ENCODE measurements at regions not wholly inside any gene's neighbourhood (a gene's known extent, or its start where the extent isn't known, plus 50 kb on each side); places are given as distances from the start of the nearest gene placed in this dataset.
A peak's percentile ranks its signal among the peaks of the same experiment; 100 is the strongest.

DNA sequence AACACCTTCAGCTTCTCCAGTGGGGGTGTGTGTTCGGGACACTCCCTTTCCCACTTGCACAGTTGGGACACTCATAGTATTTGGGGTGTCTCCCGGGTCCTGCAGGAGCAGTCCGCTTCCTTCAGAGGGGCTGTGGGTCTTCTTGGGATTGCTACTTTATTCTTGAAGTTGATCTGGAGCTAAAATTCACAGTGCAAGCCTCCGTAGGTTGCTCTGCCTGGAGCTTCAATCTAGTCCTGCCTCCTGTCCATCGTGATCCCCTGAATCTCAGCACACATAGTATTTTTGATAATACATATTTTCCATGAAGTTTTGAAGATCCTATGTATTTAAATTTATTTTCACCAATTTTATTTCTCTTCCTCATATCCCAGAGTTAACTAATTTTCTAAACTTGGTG, 902.1 kb downstream of the LTN1 start:
- H3K4me3 ChIP-seq (ENCODE audit: low read depth, low read length) = peak overlapping the region; percentile 66
- TF ChIP-seq CTCF (IDR thresholded peaks at IDR 0.05; ENCODE audit: insufficient read depth, low read length) = no peak
- DNase-seq (ENCODE audit: low read depth) = no peak

DNA sequence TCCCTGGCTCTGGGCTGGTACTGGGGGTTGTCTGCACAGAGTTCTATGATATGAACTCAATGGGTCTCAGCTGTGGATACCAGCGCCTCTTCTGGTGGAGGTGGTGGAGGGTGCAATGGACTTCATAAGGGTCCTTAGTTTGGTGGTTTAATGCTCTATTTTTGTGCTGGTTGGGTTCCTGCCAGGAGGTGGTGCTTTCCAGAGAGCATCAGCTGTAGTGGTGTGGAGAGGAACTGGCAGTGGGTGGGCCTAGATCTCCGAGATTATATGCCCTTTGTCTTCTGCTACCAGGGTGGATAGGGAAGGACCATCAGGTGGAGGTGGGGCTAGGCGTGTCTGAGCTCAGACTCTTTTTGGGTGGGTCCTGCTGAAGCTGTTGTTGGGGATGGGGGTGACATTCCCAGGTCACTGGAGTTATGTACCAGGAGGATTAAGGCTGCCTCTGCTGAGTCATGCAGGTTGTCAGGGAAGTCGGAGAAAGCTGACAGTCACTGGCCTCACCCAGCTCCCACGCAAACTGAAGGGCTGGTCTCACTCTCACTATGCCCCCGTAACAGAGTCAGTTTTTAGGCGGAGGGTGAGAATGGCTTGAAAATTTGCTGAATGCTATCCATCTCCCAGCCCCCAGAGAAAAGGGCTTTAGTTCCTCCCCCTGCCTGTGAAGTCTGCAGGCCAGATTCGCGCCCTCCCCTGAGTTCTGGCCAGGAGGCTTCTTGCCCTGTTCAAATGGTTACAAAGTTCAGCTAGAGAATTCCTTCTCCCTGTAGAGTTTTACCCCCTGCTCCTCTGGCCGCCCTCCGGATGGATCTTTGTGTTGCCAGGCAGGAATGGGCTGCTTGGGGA, 902.9 kb downstream of the LTN1 start:
- H3K4me3 ChIP-seq (ENCODE audit: low read depth, low read length) = peak overlapping the region; percentile 66
- no peak for TF ChIP-seq CTCF (IDR thresholded peaks at IDR 0.05; ENCODE audit: insufficient read depth, low read length)
- peak; percentile 74 for DNase-seq (ENCODE audit: low read depth)

DNA sequence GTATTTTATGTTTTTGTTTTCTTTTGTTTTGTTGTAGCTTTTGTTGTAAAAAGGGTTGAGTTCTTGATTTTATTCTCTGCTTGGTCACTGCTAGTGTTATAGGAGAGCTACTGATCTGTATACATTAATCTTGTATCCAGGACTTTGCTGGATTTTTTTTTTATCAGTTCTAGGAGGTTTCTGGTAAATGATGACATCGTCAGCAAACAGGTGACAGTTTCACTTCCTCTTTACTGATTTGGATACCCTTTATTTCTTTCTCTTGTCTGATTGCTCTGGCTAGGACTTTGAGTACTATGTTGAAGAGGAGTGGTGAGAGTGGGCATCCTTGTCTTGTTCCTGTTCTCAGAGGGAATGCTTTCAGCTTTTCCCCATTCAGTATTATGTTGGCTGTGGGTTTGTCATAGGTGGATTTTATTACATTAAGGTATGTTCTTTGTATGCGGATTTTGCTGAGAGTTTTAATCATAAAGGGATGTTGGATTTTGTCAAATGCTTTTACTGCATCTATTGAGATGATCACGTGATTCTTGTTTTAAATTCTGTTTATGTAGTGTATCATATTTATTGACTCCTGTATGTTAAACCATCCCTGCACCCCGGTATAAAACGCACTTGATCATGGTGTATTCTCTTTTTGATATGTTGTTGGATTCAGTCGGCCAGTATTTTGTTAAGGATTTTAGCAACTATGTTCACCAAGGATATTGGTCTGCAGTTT, 905.7 kb downstream of the LTN1 start:
- TF ChIP-seq CTCF (IDR thresholded peaks at IDR 0.05; ENCODE audit: insufficient read depth, low read length) = no peak
- DNase-seq (ENCODE audit: low read depth) = no peak
- no peak overlapping the region for H3K4me3 ChIP-seq (ENCODE audit: low read depth, low read length)

- no peak overlapping the region for H3K4me3 ChIP-seq (ENCODE audit: low read depth, low read length)
- no peak for TF ChIP-seq CTCF (IDR thresholded peaks at IDR 0.05; ENCODE audit: insufficient read depth, low read length)
- DNase-seq (ENCODE audit: low read depth) = no peak
Observed at GRCh38 chr21:28084951-28085350, 907.7 kb downstream of the LTN1 start.

DNA sequence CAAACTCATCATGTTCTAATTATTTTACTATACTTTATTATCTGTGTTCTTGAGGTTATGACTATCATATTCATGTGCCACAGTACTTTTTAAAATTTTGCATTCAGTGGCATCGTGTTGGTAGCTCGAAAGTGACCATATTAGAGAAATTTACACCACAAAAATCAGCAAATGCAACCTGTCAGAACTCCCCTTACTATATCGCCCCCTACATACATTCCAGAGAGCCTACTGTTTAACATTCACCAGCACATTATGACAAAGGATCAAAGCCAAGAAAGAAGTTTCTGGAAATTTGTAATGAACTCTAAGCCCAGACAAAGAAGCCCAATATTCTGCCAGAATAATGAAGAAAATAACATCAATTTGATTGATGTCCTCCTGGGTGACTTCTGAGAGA, 909.3 kb downstream of the LTN1 start:
- no peak for DNase-seq (ENCODE audit: low read depth)
- H3K4me3 ChIP-seq (ENCODE audit: low read depth, low read length) = no peak overlapping the region
- no peak for TF ChIP-seq CTCF (IDR thresholded peaks at IDR 0.05; ENCODE audit: insufficient read depth, low read length)

DNA sequence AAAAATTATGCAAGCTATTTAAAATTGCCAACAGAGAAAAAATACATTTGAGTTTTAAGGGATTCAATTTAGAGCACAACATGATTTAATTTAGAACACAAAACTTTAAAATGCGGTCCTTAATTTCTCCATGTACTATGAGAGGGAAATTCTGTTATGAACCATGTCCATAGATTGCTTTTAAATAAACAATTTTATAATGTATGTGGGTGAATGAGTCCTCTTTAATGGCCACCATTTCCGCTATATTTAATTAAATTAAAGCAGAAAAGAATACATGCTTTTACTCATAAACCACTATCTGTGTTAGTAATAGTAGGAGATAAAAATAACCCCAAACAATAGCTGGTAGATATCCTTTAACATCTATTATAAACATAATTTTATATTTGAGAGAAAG, 914.6 kb downstream of the LTN1 start:
- no peak overlapping the region for H3K4me3 ChIP-seq (ENCODE audit: low read depth, low read length)
- no peak for TF ChIP-seq CTCF (IDR thresholded peaks at IDR 0.05; ENCODE audit: insufficient read depth, low read length)

More for the DNA sequence above, 914.6 kb downstream of the LTN1 start:
- no peak for DNase-seq (ENCODE audit: low read depth)
